SK-N-DZ (cell line): ENCODE measurements at regions not wholly inside any gene's neighbourhood (a gene's known extent, or its start where the extent isn't known, plus 50 kb on each side); places are given as distances from the start of the nearest gene placed in this dataset.

Source experiments
- DNase-seq: peaks from one replicate; pipeline ENCODE4 v3.0.0-alpha.2; 2015; ENCODE audit warnings: low spot score

- no peak for DNase-seq
Observed at GRCh38 chr13:33945477-33945876, 127.5 kb downstream of the RFC3 start.

DNA sequence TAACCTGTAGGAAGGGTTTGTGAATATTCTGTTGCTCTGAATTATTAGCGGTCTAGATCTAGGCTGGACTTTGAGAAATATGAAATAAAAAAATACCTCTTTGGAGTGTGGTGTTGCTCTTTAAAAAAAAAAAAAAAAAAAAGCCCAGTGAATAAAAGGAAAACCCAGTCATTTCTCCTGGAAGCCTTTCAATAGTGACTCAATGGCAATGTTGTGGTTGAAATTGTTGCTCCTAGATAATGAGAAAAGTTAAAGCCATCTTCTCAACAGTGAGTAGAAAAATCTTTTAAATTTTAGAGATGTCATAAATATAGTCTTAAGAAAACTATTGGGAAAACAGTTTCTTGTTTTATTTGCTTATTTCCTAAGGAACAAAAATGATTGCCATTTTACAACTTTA, 135.3 kb downstream of the RFC3 start:
- no peak for DNase-seq

DNA sequence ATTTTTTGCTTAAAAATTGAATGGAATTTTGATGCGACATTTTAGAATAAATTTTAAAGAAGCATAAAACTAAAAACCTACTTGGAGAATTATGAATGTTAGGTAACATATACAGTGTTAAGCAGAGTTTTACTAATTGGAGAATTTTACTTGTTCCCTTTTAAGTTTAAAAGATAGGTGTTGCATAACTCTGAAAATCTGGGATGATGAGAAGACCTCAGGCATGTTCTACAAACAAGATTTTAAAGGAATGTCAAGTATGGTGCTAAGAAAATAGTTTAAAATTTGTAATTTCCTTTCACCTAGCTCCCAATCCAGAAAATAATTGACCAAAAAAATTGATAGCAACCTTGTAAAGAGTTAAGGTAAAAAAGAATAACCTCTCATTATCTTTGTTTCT, 135.8 kb downstream of the RFC3 start:
- DNase-seq: no peak

GRCh38 chr13:33956346-33956745, 138.4 kb downstream of the RFC3 start:
- no peak for DNase-seq

DNA sequence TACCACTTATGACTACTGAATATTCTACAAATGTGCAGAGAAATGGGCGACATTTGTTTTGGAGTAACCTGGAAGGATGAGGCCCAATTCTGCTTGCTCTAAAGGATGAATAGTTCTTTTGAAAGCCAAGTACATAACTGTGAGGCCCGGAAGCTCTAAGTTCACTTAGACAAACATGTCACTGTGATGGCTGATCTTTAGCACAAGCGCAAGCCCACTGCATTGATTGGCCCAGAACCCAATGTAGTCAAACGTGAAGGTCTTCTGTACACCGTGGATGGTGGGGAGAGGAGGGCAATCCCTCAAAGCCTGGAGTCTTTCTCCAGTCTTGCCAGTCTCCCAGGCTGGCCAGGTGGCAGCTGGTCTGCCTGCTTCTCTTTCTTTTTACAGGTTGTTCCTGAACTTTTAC, 139.6 kb downstream of the RFC3 start:
- no peak for DNase-seq

DNA sequence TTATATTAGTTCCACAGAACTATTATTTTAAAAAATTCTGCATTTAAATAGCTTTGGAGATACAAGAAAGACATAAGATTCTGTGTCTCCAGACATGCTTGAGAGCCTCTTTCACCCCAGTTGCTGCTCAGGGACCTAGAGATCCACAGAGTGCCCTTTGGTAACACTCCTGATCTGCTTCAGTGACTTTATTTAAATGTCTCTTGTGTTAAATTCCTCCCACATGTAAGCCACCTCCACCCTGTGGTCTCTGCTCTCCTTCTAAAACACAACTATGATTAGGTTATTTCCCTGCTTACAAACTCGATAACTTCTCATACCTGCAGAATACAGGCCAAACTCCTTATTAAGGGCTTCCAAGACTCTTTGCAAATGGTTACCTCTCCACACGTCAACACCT, 141.0 kb downstream of the RFC3 start:
- no peak for DNase-seq

- no peak for DNase-seq
Observed at GRCh38 chr13:33963134-33963533, 145.2 kb downstream of the RFC3 start.

DNA sequence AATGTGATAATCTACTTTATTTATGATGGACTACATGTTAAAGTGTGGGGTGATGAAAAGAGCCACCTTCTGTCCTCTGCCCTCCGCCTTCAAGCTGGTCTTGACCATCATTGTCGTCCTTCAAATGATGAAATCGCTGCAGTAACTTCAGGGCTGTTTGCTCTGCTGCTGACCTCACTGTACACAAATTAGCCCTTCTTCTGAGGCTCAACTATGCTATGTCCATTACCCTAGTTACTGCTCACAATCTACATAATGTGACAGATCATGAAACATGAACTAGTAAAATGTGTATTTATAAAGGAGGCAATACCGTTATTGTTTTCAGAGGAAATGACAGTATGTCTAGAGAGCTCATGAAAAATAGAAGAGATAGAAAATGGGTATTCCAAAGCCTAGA, 145.9 kb downstream of the RFC3 start:
- DNase-seq: no peak

GRCh38 chr13:33968520-33969507, 150.9 kb downstream of the RFC3 start:
- no peak for DNase-seq

GRCh38 chr13:33970746-33971561, 153.0 kb downstream of the RFC3 start:
- no peak for DNase-seq

GRCh38 chr13:33971562-33971819, 153.5 kb downstream of the RFC3 start:
- no peak for DNase-seq

DNA sequence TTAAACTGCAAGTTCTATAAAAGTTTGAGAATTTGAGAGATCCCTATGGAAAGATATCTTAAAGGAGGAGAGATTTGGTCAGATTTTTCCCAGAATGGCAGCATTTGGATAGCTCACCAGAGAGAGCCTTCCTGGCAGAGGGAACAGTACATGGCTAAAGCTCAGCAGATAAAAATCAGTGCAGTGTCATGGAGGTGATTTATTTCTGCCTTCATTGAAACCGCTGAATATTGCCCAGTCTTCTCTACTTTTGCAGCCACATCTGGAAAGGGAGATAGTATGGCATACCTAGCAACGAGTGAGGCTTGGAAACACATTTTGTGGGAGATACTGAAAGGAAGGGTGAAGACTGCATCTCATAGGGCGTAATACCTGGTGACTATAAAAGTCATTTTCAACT, 155.2 kb downstream of the RFC3 start:
- no peak for DNase-seq

- no peak for DNase-seq
Observed at GRCh38 chr13:33976965-33977364, 159.0 kb downstream of the RFC3 start.

- no peak for DNase-seq
Observed at GRCh38 chr13:33978653-33979052, 160.7 kb downstream of the RFC3 start.

GRCh38 chr13:33992881-33993336, 175.0 kb downstream of the RFC3 start:
- no peak for DNase-seq

DNA sequence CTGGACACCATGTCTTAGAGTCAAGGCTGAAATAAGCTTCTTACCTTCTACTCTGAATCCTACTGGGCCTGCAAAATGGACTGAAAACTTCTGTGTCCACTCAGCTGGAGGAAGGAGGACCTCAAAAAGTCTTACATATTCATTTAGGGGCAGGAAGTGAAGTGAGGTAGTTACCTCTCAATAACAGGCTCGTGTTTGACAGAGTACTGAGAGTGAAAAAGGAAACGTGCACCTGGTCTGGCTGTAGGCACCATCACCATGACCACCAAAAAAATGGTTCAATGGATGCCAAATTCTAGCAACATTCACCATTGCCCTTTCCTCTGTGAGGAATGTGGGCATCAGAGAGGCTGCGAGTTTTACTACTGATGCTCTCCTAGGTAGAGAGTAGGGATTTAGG, 176.2 kb downstream of the RFC3 start:
- DNase-seq: no peak

GRCh38 chr13:33994826-33995502, 177.0 kb downstream of the RFC3 start:
- DNase-seq: no peak

DNA sequence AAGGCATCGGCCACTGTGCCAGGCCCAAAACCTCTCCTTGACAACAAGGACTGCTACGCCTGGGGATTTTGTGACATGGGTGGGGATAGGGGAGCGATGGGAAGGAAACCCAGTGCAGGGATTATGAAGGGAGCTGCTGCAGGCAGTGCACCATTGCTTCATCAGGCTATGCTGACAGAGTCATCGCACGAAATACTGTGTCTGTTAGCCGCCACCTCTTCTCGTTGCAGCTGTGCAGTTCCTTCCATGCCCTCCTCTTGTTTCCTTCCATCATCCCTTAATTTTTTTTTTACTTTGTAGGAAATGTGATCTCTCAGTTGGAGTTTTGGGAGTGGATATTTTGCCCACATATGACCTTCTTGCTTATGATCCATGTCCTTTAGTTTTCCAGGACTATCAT, 178.7 kb downstream of the RFC3 start:
- DNase-seq: no peak

- DNase-seq: no peak
Observed at GRCh38 chr13:33997574-33997973, 179.6 kb downstream of the RFC3 start.

GRCh38 chr13:33999811-34000605, 182.1 kb downstream of the RFC3 start:
- no peak for DNase-seq

GRCh38 chr13:34000955-34001354, 183.0 kb downstream of the RFC3 start:
- DNase-seq: no peak
